ENCODE measurements at regions not wholly inside any gene's neighbourhood (a gene's known extent, or its start where the extent isn't known, plus 50 kb on each side); places are given as distances from the start of the nearest gene placed in this dataset.

GRCh38 chr2:122011493-122012270 is 256.2 kb downstream of the TSN start:
- no peaks in the 10 kb centered on the region for H3F3A ChIP-seq (ENCODE audit: insufficient read depth, low read depth)
- no peak overlapping the region for H3K27ac ChIP-seq
- no peaks in the 10 kb centered on the region for H3K79me2 ChIP-seq (ENCODE audit: low read depth)
- ChIA-PET POLR2A (ENCODE audit: unreplicated experiment) (no interaction called here), CTCF (no interaction called here)
- TF ChIP-seq EZH2 (IDR thresholded peaks at IDR 0.05; ENCODE audit: low read depth) (no peak), CTCF (conservative IDR thresholded peaks at IDR 0.05) (no peak)
- H3K27me3 ChIP-seq (ENCODE audit: insufficient read depth, low read depth) = peaks cover 52% of the 10 kb centered on the region
- BruUV-seq (replicated peaks) = no TSS peak
- no peaks in the 10 kb centered on the region for H3K36me3 ChIP-seq (ENCODE audit: low read depth)
- DNase-seq = no peak
- intact Hi-C loops (cut with micrococcal nuclease; ENCODE audit: unreplicated experiment) = no loop called here
- no peak overlapping the region for H3K4me2 ChIP-seq
- H3K4me3 ChIP-seq = no peak overlapping the region
- no peaks in the 10 kb centered on the region for H3K9me3 ChIP-seq (ENCODE audit: insufficient read depth, low read depth)
- no peaks in the 10 kb centered on the region for H3K4me1 ChIP-seq (replicated peaks; ENCODE audit: insufficient read depth)
- no peaks in the 10 kb centered on the region for H4K20me1 ChIP-seq (ENCODE audit: insufficient read depth)
- no peak overlapping the region for H2AFZ ChIP-seq
- no peaks in the 10 kb centered on the region for H3K9me2 ChIP-seq (ENCODE audit: insufficient read depth)

GRCh38 chr2:122018736-122019135 is 263.3 kb downstream of the TSN start:
- no peak for DNase-seq
- H4K20me1 ChIP-seq (ENCODE audit: insufficient read depth) = no peaks in the 10 kb centered on the region
- intact Hi-C loops (cut with micrococcal nuclease; ENCODE audit: unreplicated experiment) = no loop called here
- H3K4me1 ChIP-seq (replicated peaks; ENCODE audit: insufficient read depth) = no peaks in the 10 kb centered on the region
- no peaks in the 10 kb centered on the region for H3F3A ChIP-seq (ENCODE audit: insufficient read depth, low read depth)
- no peaks in the 10 kb centered on the region for H3K9me2 ChIP-seq (ENCODE audit: insufficient read depth)
- H2AFZ ChIP-seq = no peak overlapping the region
- no peaks in the 10 kb centered on the region for H3K36me3 ChIP-seq (ENCODE audit: low read depth)
- POLR2A ChIA-PET (ENCODE audit: unreplicated experiment) = no interaction called here
- no peak overlapping the region for H3K4me3 ChIP-seq
- H3K79me2 ChIP-seq (ENCODE audit: low read depth) = no peaks in the 10 kb centered on the region
- peaks cover 50% of the 10 kb centered on the region for H3K27me3 ChIP-seq (ENCODE audit: insufficient read depth, low read depth)
- TF ChIP-seq CTCF (conservative IDR thresholded peaks at IDR 0.05) = no peak
- TF ChIP-seq EZH2 (IDR thresholded peaks at IDR 0.05; ENCODE audit: low read depth) = no peak
- H3K4me2 ChIP-seq = no peak overlapping the region
- CTCF ChIA-PET = no interaction called here
- no TSS peak for BruUV-seq (replicated peaks)
- H3K27ac ChIP-seq = no peak overlapping the region
- H3K9me3 ChIP-seq (ENCODE audit: insufficient read depth, low read depth) = no peaks in the 10 kb centered on the region

GRCh38 chr2:122019724-122020123 is 264.3 kb downstream of the TSN start:
- BruUV-seq (replicated peaks) = no TSS peak
- DNase-seq = no peak
- ChIA-PET POLR2A (ENCODE audit: unreplicated experiment) (no interaction called here), CTCF (no interaction called here)
- no peaks in the 10 kb centered on the region for H3K79me2 ChIP-seq (ENCODE audit: low read depth)
- H3K27ac ChIP-seq = no peak overlapping the region
- no peak overlapping the region for H3K4me2 ChIP-seq
- no peaks in the 10 kb centered on the region for H4K20me1 ChIP-seq (ENCODE audit: insufficient read depth)
- H2AFZ ChIP-seq = no peak overlapping the region
- H3K9me2 ChIP-seq (ENCODE audit: insufficient read depth) = no peaks in the 10 kb centered on the region
- intact Hi-C loops (cut with micrococcal nuclease; ENCODE audit: unreplicated experiment) = no loop called here
- TF ChIP-seq EZH2 (IDR thresholded peaks at IDR 0.05; ENCODE audit: low read depth) (no peak), CTCF (conservative IDR thresholded peaks at IDR 0.05) (no peak)
- H3K9me3 ChIP-seq (ENCODE audit: insufficient read depth, low read depth) = no peaks in the 10 kb centered on the region
- peaks cover 57% of the 10 kb centered on the region for H3K27me3 ChIP-seq (ENCODE audit: insufficient read depth, low read depth)
- no peaks in the 10 kb centered on the region for H3F3A ChIP-seq (ENCODE audit: insufficient read depth, low read depth)
- no peak overlapping the region for H3K4me3 ChIP-seq
- H3K36me3 ChIP-seq (ENCODE audit: low read depth) = no peaks in the 10 kb centered on the region
- no peaks in the 10 kb centered on the region for H3K4me1 ChIP-seq (replicated peaks; ENCODE audit: insufficient read depth)

All from PC-9 (cell line).